GM19438 (cell line): ENCODE measurements at regions not wholly inside any gene's neighbourhood (a gene's known extent, or its start where the extent isn't known, plus 50 kb on each side); places are given as distances from the start of the nearest gene placed in this dataset.

Source experiments
- ATAC-seq: cut with Tn5 transposase; IDR thresholded peaks from one replicate; pipeline ENCODE4 v1.9.1; 2021; ENCODE audit warnings: low read depth; ENCODE audit not compliant: unreplicated experiment

DNA sequence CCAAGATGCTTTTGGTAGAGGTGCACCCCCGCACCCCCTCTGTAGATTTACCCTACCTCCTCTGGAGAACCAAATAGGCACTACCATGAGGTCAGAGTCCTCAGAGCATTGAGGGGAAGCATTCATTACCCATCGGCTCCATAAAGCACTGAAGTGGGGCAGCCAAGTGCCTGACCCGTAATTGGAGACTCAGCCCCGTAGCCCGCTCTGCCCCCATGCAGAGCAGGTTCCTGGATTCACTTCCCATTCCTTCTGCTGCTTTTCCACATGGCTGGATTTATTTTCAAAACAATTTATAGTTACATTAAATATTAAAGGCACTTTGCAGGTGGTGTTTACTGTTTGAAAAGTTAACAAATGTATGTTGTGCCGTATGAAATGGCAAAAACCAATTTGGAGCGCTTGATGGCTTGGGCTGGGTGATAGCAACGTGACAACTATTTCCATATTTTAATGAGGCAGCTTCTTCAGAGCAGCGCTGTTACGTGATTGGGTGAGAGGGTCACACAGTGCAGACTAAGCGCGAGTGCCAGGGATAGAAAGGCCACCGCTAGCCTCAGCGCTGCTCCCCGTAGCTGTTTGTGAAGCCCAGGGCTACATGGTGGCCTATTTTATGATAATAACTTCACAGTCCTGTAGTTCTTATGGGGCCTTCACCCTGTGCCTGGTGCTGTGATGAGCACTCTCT lies 373.8 kb upstream of the PROK2 start:
- ATAC-seq = no peak

DNA sequence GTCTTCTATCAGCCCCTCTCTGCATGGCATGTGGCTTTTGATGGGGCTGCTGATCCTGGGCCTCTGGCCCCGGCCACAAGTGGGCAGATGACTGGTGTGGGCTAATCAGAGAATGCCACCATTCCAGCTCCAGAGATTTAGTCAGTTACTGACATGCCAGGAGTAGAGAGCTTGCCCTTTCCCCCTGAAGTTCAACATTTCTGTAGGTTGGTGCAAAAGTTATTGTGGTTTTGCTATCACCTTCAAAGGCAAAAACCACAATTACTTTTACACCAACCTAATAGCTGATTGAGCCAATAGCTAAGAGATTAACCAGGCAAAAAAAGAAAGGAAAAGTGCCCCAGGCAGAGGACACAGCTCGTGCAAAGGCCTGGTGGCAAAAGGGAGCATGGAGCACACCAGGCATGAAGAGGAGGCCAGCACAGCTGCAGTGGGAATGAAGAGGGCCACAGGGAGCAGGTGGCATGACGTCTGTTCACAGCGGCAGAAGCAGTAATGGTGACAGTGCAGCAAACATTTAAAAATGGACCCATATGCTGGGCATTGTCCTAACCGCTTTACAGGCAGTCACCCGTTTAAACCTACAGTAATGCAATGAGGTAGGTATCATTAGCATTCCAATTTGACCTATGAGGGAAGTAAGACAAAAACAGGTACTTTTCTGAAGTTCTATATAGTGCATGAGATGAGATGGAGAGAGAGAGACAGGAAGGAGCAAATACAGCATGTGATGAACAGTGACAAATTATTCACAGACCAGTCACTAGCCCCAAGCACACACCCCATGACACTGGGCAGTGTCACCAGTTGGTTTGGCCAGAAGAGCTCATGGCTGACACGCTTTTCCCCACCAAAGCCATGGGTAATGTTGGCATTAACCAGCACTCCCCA lies 373.0 kb upstream of the PROK2 start:
- ATAC-seq = no peak

DNA sequence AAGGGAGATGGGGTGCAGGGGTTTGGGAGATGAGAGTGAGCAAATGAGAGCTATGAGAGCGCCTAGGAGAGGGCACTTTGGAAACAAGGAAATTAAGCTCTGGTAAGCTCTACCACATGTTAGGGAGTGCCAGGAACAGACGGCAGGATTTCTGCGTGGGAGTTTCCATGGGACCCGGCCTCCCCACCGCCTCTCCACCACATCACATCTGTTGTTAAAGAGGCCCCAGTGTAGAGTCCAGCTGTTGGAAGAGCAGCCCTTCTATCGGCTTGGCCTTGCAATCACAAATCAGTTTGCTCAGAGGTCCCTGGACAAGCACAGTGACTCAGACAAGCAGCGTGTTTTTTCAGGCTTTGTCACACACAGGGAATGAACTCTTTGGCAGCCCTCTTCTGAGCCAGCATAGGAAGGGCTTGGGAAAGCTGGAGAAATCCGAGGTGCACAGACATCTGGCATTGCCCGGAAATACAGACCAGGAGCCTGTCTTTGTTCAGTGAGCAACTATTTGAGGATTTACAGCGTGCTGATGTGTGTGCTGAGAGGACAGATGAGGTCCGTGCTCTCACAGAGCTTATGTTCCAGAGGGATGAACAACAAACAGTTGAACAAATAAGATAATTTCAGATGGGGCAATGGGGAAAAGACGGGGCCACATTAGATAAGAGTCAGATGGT lies 370.6 kb upstream of the PROK2 start:
- ATAC-seq = no peak

DNA sequence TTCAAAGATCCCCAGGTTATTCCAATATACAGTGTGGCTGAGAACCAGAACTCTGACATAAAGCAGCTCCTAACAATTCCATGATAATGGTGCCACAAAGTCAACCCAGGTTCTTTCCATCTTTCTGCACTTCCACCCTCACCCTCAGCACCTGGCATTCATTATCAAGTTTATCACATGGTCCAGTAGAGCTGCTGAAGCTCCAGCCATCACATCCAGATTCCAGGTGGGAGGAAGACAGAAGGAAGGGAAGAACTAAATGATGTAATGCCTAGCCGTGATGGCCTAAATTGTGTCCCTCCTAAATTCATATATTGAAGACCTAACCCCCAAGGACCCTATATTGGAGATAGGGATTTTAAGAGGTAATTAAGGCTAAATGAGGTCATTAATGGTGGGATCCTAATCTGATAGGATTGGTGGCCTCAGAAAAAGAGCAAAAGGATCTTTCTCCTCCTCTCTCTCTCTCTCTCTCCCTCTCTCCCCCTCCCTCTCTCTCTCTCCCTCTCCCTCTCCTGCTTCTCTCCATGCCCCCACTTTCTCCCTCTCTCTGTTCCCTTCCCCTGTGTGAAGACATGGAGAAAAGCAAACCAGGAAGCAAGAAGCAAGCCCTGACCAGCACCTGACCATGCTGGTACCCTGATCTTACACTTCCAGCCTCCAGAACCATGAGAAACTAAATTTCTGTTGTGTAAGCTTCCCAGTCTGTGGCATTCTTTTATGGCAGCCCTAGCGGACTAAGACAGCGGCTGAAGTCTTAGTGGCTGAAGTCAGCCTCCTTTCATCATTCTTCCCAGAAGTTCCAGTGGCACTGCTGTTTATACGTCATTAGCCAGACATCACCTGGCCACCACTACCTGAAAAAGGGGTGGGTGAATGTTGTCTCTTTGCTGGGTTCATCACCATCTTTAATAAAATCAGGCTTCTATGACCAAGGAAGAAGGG lies 369.7 kb upstream of the PROK2 start:
- no peak for ATAC-seq

DNA sequence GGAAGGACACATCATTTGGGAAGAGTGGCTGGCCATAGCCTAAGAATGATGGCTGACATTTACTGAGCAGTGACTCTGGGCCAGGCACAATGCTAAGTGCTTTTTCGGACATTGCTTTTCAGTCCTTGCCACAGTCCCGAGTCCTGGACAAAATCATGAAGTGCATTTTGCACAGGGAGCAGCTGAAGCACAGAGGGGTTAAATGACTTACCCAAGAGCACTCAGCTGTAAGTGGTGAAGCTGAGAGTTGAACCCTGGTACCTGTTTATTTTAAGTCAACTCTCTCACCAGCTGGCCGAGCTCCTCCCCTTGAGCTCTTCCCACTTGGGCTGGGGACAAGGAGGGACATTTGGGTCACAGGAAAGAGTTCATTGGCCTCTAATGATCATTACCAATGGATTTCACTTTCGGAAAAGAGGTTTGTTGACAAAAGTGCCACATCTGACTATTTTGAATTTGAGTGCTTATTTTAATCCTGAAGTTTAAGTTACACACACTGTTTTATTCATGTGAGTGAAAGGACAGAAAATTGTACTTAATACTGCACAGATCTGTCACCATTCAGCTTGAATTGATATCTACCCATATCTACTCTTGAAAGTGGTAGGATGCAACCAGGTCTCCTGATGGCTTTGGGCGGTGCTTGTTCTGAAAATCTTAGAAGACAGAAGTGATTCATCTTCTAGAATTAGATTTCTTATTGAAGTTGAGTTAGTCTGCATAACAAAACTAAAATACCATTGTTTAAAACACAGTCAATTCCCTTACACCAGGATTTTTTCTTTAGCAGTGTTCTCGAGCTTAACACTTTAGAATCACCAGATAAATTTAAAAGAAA lies 368.7 kb upstream of the PROK2 start:
- no peak for ATAC-seq

DNA sequence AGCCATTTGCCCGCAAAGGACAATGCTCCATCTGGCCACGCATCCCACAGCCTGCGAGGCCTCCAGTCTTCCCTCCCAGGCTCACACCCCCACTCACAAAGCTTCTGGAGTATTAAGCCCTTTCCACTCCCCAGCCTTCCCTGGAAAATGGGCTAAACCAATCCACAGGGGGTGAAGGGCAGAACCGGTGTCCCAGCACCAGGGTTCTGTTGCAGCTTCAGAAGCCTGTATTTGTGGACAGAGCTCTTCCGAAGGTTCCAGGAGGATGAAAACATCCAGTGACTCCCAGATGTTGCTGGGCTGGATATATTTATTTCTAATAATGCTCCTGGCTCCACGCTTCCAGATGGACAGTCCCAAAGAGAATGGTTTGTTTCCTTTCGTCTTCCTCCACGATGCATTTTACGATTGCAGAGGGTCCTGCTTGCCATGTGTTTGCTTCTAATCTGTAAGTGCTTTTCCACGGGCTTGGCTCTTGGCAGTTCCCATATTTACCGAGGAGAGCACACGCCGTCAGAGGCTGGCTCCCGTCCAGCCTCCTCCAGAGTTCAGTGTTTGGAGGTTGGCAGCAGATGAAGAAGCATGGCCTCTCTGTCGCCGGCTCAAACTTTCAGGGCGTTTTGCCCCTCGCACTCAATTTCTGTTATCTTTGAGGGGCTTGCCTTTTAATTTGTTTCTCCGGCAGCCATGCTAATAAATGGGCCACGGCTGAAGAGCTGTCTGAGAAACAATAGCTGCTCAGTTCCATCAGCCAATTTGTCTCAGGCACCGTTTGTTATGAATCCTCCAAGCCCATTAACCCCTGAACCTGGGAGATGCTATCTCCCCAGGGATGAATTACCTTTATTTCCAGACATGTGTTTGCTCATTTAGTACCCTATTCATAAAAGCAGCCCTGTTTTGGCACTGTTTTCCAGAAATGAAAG lies 367.9 kb upstream of the PROK2 start:
- no peak for ATAC-seq

DNA sequence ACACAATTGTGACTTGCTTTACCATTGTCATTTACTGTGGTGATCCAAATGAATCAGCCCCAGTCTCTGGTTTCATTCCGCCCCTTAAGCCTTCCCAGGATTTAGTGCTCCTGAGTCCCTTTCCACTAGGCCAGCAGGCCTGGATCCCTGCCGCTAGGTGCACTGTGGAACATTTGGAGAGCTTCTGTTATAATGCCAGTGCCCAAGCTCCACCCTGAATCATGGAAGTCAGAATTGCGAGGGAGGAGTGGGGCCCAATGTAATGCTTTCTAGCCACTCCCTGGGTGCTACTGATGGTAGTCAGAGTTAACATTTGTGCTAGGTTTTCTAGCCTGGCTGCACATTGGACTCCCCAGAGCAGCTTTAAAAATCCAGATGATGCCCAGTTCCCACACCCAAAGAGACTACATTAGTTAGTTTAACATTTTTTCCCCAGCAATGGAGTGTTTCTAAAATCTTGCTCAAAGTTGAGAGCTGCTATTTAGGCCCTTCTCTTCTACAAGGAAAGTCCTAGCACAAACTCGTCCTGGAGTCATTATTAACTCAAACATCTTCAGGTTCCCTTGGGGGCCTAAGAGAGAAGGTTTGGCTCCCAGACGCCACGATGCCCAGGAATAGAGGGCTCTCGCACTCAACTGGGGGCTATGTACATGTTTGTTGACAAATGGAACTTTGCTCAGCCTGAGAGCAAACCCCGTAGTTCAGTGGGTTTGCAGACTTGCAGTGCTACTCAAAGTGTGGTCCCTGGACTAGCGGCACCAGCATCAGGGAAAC lies 366.7 kb upstream of the PROK2 start:
- ATAC-seq = no peak

DNA sequence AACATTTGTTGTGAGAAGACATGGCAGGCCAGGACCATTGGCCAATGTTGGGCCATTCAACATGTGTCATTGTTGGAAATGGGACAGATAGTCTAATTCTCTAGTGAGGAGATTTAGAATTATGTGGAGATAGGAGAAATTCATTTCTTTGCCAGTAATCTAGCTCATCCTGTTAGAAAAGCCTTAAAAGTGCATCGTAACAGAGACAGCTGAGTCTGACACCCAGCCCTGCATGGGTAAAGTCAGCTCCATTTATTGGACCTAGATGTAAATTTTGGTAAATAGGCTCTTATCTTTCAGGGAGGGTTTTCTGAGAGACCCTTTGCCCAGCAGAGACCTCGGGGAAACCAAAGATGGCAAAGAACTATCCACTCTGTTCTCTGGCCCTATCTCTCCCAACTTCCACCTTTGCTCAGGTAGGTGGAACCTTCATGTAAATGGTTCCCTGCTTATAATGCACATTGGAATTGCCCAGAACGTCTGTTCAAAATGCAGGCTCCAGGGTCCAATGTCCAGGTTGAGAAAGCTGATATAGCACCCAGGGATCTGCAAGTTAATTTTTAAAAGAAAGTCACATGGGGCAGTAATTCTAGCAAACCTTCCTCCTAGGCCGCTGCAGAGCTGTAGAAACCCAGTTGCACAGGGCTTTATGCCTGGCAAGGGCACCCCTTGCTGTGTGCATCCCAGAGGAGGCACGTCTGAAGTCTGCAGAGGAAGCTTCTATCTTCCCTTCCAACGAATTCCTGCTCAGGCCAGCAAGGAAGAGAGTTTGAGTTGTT lies 365.9 kb upstream of the PROK2 start:
- ATAC-seq = no peak

DNA sequence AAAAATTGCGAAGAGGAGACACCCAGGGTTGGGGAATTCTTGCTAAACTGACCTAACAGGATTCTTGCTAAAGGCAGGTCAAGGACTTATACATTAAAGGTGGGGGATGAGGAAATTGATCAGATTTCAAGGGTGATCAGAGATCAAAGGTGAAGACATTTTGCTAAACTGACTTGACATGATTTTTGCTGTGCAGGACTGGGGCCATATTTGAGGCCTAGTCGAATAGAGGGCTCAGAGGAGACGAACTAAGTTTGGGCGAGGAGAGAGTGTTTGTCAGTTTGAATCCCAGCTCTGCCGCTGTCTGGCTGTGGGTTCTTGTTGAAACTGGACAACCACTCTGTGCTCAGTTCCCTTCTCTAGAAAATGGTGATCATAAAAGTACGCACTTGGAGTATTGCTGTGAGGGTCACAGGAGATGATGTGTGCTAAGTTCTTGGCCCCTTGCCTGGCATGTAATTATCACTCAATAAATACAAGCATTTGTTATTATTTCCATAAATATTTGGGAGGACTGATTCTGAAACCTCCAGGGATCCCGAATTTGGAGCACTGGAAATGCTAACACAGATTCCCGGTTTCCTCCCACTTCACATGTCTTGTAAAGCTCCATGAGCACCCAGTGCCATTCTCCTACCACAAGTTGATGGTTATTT lies 364.8 kb upstream of the PROK2 start:
- ATAC-seq = no peak

DNA sequence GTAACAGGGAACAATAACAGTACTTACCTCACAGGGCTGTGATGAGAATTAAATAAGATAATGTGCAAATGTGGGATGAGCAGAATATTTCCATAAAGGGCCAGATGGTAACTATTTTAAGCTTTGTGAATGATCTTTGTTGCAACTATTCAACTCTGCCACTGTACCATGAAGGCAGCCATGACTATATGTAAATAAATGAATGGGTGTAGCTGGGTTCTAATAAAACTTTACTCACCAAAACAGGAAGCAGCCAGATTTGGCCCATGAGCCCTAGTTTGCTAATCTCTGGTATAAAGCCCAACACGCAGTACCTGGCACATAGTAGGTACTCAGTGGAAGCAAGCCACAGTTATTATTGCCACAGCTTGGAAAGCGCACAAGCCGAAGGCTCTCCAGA lies 362.7 kb upstream of the PROK2 start:
- no peak for ATAC-seq

DNA sequence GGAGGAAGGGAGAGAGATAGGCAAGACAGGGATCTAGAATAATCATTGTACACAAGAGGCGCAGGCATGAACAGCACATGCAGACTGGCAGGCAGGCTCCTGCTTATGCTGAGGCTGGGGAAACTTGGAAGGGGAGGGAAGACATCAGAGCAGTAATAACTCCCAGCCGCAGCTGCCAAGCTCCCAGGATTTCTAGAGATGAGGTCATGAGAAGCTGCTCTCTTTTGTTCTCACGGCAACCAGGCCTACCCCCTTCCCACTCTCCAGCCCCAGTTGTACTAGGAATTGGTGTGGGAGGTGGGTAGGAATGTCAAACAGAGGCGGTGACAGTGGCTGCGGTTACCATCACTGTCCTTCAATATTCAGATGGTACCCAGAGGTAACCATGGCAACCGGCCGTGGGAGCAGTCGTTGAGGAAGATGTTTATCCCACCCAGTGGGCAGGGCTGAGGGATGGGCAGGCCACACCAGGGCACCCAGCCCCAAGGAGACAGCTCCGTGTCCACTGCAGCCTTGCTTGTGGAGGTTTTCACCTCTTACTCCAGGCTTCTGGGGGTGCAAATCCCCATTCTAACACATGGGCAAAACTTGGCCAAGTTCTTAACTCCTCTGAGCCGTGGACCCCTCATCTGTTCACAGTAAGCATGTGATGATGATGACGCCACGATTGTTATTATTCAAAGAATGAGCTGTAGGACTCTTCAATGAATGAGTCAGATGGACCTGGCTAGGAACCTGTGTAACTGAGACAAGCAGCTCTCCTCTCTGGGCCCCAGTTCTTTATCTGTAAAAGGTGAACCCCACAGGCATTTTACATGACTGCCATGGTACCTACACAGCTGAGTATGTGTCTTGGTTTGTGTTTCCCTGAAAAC lies 360.8 kb upstream of the PROK2 start:
- ATAC-seq = no peak

DNA sequence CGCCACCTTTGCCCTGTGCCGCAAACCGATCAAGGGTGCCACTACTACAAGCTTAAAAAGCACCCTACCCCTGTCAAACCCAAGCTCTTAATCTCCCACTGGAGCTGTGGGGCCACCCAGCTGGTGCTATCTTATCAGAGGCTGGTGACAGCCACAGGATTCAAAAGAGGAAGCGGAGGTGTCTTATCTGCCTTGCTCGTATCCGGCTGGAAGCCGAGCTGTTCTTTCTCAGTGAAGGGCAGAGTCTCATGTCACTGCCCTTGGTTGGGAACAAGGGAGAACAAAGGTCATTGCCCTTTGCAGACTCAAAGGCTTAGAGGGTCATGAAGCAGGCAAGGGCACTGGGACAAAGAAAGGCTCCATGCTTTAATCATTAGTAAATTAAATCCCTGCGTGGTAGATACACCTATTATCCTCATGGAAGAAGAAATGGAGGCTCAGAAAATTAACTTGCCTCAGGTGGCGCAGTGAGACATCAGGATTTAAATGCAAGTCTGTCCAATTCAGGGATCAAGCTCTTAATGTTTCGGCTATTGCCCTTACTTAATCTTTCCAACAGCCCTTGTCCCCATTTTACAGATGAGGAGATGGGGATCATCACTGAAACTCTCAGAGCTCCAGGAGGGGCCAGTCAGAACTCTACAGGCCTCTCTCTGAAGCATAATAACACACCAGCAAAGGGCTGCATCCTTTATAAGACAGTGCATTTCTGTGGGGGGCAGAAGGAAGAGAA lies 360.0 kb upstream of the PROK2 start:
- ATAC-seq = peak; percentile 57

DNA sequence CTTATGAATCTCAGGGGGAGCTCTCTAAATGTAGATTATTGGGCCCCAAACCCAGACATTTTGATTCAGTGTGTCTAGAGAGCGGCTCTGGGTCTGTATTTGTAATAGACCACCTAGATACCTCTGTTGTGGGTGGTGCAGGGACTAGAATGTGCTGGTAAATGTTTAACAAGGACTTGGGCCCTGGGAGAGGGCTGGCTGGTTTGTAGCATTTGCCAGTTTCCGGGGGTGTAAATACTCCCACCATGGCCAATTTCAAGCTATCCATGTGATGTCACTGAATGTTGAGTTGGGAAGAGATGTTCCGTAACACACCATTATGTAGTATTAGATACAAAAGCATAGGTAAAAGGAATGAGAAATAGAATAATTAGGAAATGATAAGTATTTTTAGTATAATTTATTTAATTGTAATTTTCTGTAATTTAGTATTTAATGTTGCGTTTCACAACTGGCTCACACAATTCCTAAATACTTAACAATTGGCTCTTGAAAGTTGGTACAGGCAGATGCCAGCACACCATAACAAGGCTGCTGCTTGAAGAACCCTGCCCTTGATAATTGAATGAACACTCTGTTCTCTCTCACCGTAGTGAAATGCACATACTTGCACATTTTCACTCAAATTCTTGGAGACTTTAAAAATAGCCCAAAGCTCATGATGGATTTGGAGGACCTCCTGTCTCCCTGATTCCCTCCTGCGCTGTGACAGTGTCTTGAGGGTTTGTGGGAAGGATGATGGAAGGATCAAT lies 359.2 kb upstream of the PROK2 start:
- ATAC-seq = no peak

DNA sequence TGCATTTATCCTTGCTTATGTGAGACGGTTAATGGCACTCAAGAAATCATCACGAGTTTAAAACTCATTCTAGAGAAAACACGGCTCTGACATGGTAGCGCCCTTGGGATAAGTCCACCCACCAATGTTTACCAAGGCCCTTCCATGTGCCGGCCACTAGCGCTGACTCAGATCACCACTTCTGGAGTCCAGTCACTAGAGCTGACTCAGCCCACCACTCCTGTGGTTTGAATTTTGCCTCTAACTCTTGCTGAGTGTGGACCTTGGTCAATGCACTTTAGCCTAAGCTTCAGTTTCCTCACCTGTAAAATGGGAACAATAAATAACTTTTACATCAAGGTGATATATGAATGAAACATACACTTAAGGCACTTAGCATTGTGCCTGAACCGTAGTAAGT lies 358.4 kb upstream of the PROK2 start:
- no peak for ATAC-seq
